GM12892 (cell line): ENCODE measurements at regions not wholly inside any gene's neighbourhood (a gene's known extent, or its start where the extent isn't known, plus 50 kb on each side); places are given as distances from the start of the nearest gene placed in this dataset.

Experiments
- DNase-seq: peaks from one replicate; pipeline ENCODE4 v3.0.0; 2011; ENCODE audit not compliant: insufficient read length
- FAIRE-seq: peaks from 2 replicates; lab custom pipeline; 2011; peaks lifted over from hg19 to GRCh38; lab: Jason Lieb, UNC
- POLR2A ChIP-seq: IDR thresholded peaks from 2 replicates; pipeline ENCODE4 v1.6.1; 2011; ENCODE audit warnings: low read depth, low read length, control low read depth
- POLR2AphosphoS5 ChIP-seq: IDR thresholded peaks from 2 replicates; pipeline ENCODE4 v1.6.1; 2011; ENCODE audit warnings: low read depth, low read length, control low read depth
- TAF1 ChIP-seq: IDR thresholded peaks from 2 replicates; pipeline ENCODE4 v1.6.1; 2011; ENCODE audit warnings: low read depth, mild to moderate bottlenecking, control low read depth, low read length, borderline replicate concordance

- TF ChIP-seq POLR2AphosphoS5 (no peak), TAF1 (no peak), POLR2A (no peak)
- DNase-seq (no peak), FAIRE-seq (no peak)
These were observed 357.4 kb downstream of the AKAIN1 start for GRCh38 chr18:4839639-4840038.

GRCh38 chr18:4836141-4836540 lies 360.9 kb downstream of the AKAIN1 start:
- no peak for FAIRE-seq
- DNase-seq = no peak
- TF ChIP-seq TAF1 (no peak), POLR2AphosphoS5 (no peak), POLR2A (no peak)

DNA sequence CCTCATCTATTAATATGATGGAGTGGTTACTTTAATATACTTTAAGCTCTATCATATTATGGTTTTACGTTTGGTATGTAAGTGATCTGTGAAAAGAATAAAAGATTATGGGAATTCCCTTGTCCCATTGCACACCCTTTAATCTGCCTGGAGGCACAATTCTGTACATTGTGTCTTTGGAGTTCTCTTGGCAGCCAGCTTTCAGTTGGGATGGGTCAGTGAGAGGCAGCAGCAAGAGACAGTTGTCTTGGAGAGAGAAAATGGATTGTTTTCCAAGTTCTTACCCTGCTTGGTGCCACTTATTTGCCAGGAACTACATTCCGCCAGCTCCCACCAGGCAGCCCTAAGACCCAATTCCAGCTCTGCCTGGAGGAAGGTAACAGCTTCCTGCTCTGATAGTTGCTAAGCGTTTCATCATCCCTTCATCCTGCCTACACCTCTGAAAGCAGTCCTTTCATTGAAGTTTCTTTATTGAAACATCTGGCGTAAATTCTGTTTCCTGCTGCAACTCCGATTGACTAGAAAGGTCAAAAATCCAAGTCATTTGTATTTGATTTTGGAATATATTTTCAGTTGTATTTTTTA lies 365.2 kb downstream of the AKAIN1 start:
- FAIRE-seq (no peak), DNase-seq (no peak)

GRCh38 chr18:4831127-4831526 lies 365.9 kb downstream of the AKAIN1 start:
- no peak for TF ChIP-seq POLR2A
- no peak for TF ChIP-seq POLR2AphosphoS5
- no peak for FAIRE-seq
- no peak for DNase-seq

More for the DNA sequence above, 365.2 kb downstream of the AKAIN1 start:
- TF ChIP-seq POLR2AphosphoS5 = no peak
- no peak for TF ChIP-seq TAF1
- TF ChIP-seq POLR2A = no peak

- no peak for DNase-seq
- FAIRE-seq = no peak
- TF ChIP-seq POLR2A (no peak), POLR2AphosphoS5 (no peak), TAF1 (no peak)
These were observed 368.0 kb upstream of the DLGAP1 start for GRCh38 chr18:4823091-4823490.

GRCh38 chr18:4821801-4822200 lies 366.7 kb upstream of the DLGAP1 start:
- no peak for DNase-seq
- no peak for FAIRE-seq
- no peak for TF ChIP-seq TAF1
- TF ChIP-seq POLR2A = no peak
- TF ChIP-seq POLR2AphosphoS5 = no peak

- FAIRE-seq = no peak
These were observed 362.6 kb upstream of the DLGAP1 start for GRCh38 chr18:4817665-4818064.

DNA sequence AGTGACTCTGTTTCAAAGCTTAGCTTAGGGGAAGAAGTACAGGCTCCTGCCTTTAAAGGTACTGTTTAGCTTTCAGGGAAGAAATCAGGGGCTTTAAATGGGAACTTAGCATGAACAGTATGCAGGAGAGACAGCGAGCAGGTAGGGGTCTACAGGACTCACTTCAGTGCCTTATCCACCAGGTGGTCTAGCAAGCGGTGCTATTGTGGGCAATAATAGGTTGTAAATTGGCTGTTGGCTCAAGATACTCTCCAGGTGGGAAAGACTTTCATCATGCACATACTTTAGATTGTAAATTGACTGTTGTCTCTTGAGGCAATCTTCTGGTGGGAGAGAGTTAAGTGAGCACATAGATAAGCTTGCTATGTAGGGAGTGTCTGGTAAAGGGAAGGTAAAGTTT lies 358.6 kb upstream of the DLGAP1 start:
- no peak for FAIRE-seq
- no peak for DNase-seq
- TF ChIP-seq POLR2AphosphoS5 (no peak), POLR2A (no peak), TAF1 (no peak)

More at GRCh38 chr18:4817665-4818064, 362.6 kb upstream of the DLGAP1 start:
- DNase-seq = no peak
- TF ChIP-seq POLR2AphosphoS5 = no peak
- TF ChIP-seq POLR2A = no peak
- no peak for TF ChIP-seq TAF1

- FAIRE-seq (no peak), DNase-seq (no peak)
- no peak for TF ChIP-seq POLR2A
- no peak for TF ChIP-seq POLR2AphosphoS5
- no peak for TF ChIP-seq TAF1
These were observed 353.8 kb upstream of the DLGAP1 start for GRCh38 chr18:4808891-4809290.

DNA sequence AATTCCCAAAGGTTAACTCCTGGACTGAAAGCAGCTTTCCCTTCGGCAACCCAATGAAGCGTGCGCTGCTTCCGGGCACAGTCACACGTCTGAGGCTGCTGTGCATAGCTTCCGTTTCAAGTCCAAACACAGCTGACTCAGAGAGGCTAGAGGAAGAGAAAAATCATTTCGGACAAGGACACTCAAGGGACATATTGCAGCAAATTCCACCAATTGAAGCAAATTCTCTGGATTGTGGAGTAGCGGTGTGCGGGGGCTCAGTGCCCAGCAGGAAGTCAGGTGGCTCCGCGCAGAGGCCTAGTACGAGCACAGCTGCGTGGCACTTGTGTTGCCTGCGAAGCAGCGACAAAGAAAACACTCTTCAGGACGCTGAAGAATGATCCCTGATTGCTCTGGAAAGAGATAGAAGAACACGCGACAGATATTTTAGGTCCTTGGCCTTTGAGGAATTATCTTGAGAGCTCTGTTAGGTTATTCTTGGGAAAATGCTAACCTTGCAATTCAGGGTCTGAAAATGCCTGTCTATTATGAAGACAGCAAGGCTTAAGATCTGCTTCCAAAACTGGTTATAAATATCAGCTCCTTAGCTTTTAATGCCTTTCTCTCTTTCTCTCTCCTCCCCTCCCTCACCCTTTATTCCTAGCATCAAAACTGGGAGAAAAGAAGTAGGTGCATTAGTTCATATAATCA lies 352.6 kb upstream of the DLGAP1 start:
- no peak for TF ChIP-seq POLR2AphosphoS5
- TF ChIP-seq TAF1 = no peak
- DNase-seq (no peak), FAIRE-seq (no peak)

DNA sequence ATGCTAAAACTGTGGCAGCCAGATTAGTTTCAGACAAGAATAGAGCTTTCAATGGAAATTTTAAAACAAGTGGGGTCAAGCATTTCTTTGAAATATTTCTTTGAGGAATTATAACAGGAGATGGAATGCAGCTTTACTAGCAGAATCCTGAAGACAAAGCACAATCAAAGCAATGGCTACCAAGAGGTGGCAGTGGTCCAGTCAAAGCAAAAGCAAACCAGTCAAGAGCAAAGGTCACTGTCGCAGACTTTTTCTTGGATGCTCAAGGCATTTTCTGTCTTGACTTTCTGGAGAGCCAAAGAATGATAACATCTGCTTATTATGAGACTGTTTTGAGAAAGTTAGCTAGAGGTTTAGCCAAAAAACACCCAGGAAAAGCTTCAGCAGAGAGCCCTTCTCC lies 351.2 kb upstream of the DLGAP1 start:
- FAIRE-seq (no peak), DNase-seq (no peak)

DNA sequence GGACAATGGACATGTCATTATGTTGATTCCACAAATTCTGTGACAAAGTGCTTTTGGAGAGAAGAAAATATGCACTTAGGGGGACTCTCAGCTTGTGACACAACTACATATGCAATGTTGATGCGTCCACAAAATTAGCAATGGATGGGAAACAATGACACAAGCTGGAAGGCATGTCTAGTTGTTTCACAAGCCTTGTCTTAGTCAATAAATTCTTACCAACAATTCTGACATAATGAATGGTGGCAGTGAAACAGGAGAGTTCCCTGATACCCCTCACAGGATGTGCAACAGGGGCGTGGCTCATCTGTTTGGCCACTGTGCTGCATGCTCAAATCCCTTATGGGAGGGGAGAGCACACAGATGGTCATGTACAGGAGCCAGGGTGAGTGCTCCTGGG lies 347.2 kb upstream of the DLGAP1 start:
- TF ChIP-seq TAF1 (no peak), POLR2A (no peak), POLR2AphosphoS5 (no peak)
- DNase-seq = no peak
- no peak for FAIRE-seq

More for the DNA sequence above, 351.2 kb upstream of the DLGAP1 start:
- no peak for TF ChIP-seq POLR2A
- TF ChIP-seq TAF1 = no peak
- TF ChIP-seq POLR2AphosphoS5 = no peak

DNA sequence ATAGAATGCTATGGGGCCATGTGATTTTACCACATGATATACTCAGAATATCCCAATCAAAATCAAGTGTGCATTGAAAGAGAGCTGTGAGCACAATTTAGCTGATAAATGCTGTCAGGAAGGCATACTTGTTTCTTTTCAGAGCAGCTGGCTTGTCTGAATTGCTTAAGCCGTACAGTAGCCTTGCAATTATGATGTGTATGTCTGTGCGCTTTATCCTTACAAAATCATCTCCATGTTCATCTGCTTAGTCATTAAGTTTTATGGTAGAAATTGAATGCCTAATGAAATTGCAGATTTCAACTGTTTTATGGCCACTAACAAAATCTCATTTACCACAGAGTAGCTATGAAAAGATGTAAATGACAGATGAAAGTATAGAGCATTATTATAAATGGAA lies 346.0 kb upstream of the DLGAP1 start:
- FAIRE-seq (no peak), DNase-seq (no peak)
- TF ChIP-seq TAF1 (no peak), POLR2AphosphoS5 (no peak), POLR2A (no peak)
